Heart right ventricle (tissue), 16 donors: ENCODE measurements at regions not wholly inside any gene's neighbourhood (a gene's known extent, or its start where the extent isn't known, plus 50 kb on each side); places are given as distances from the start of the nearest gene placed in this dataset.

Experiments used
- ATAC-seq, 8 donors: fragments of 200-7000 bp; cut with Tn5 transposase; one replicate each; pipeline ENCODE4 v1.9.1; 2020; ENCODE audit warnings: mild to moderate bottlenecking in 8 of 8, moderate library complexity in 8 of 8, moderate number of reproducible peaks in 1 of 8
- DNase-seq, 2 donors: peaks; one replicate each; pipeline ENCODE4 v3.0.0-alpha.2; 2020
- H3K27ac ChIP-seq, 10 donors: fragments of 200-600 bp; sonication (generic) in 2 of 10; one replicate each; pipeline versions ENCODE4 v1.5.0 to v1.8.0; 2020 to 2022; ENCODE audit warnings: mild to moderate bottlenecking in 3 of 10
- H3K27me3 ChIP-seq, 7 donors: fragments of 200-600 bp; one replicate each; pipeline ENCODE4 v1.8.0; 2021 to 2022; ENCODE audit warnings: mild to moderate bottlenecking in 2 of 7
- H3K36me3 ChIP-seq, 9 donors: fragments of 200-600 bp; sonication (generic) in 1 of 9; one replicate each; pipeline versions ENCODE4 v1.5.0 to v1.8.0; 2020 to 2022; ENCODE audit warnings: mild to moderate bottlenecking in 2 of 9
- H3K4me1 ChIP-seq, 9 donors: fragments of 200-600 bp; sonication (generic) in 1 of 9; one replicate each; pipeline versions ENCODE4 v1.5.0 to v1.8.0; 2020 to 2022; ENCODE audit warnings: mild to moderate bottlenecking in 4 of 9
- H3K4me3 ChIP-seq, 10 donors: fragments of 200-600 bp; sonication (generic) in 2 of 10; one replicate each; pipeline versions ENCODE4 v1.5.0 to v1.8.0; 2020 to 2022; ENCODE audit warnings: mild to moderate bottlenecking in 7 of 10, moderate library complexity in 2 of 10
- H3K9me3 ChIP-seq, 11 donors: fragments of 200-600 bp in 10 of 11; sonication (generic) in 2 of 11; one replicate each; pipeline versions ENCODE4 v1.5.0 to v1.8.0; 2013 to 2022; ENCODE audit warnings: mild to moderate bottlenecking in 2 of 11, control low read depth in 1 of 11, moderate library complexity in 1 of 11
- WGBS, 2 donors: extraction: QIAGEN DNeasy Blood & Tissue Kit; methylation state at CpG; one replicate each; pipeline ENCODE4 v1.1.7; 2013; ENCODE audit warnings: inconsistent platforms in 1 of 2; 5-methylcytosine and 5-hydroxymethylcytosine counted together
- intact Hi-C, 10 donors: fragments of 100-400 bp; cut with DNase I; formaldehyde crosslinking; loops; one replicate each; pipeline versions ENCODE4 v1.11.1 to v1.14.2; 2022
- TF ChIP-seq, protein P1 (sequence below), 9 donors: fragments of 200-600 bp; sonication (generic) in 2 of 9; IDR thresholded peaks; one replicate each; pipeline versions ENCODE4 v1.5.0 to v1.8.0; 2021 to 2022; ENCODE audit warnings: antibody characterized with exemption in 9 of 9, mild to moderate bottlenecking in 5 of 9, moderate library complexity in 1 of 9
- donor health status: Arrhythmogenic right ventricular cardiomyopathy.
- donor health status: ischemic (EF 13 %, LVEDD 7.1; RV severe dilation, severe dysfunction).
- donor health status: healthy with polysubstance abuse.
- donor health status: DM: no; HTN: yes; CAD: no.
- donor health status: DM: no; HTN: no; CAD: no.
- donor health status: ischemic (EF 25% LVEDD 6.9; RV normal size, moderate dysfunction).
- donor health status: ischemic (EF 25% LVEDD 5.7; RV mildly dilated, moderate dysfunction).
- donor health status: healthy.
- donor health status: DM: yes; HTN: yes; CAD: no.
- donor health status: Ischemic cardiomyopathy.
- donor health status: ischemic (EF 35%, LVEDD 5.7; RV mildly dilated, moderate dysfunction).
- donor health status: nonischemic (EF 11% LVEDD 7.7; RV severe dilation, severe dysfunction).
- donor health status: DM: yes; HTN: yes; CAD: no.
- donor health status: PGD.
- donor health status: ischemic (EF 29% LVEDD 5.4; RV normal size, mild dysfunction).
- donor health status: nonischemic (EF 23%, LVEDD 6.1; RV moderate dilation, normal function).

GRCh38 chr11:71098776-71099175, 153.6 kb downstream of the SHANK2 start:
- DNase-seq (no peak), ATAC-seq (no peak)
- 74 to 79% methylated on average over 11 of the region's 11 CpGs for WGBS, 2 donors
- Histone ChIP-seq H3K4me1 (no peaks in the 10 kb centered on the region), H3K27ac (no peak overlapping the region), H3K9me3 (no peaks in the 10 kb centered on the region), H3K4me3 (no peak overlapping the region), H3K27me3 (peaks cover 0 to 45% (median 23%) of the 10 kb centered on the region in 7 donors), H3K36me3 (no peaks in the 10 kb centered on the region)
- TF ChIP-seq, protein P1, sequence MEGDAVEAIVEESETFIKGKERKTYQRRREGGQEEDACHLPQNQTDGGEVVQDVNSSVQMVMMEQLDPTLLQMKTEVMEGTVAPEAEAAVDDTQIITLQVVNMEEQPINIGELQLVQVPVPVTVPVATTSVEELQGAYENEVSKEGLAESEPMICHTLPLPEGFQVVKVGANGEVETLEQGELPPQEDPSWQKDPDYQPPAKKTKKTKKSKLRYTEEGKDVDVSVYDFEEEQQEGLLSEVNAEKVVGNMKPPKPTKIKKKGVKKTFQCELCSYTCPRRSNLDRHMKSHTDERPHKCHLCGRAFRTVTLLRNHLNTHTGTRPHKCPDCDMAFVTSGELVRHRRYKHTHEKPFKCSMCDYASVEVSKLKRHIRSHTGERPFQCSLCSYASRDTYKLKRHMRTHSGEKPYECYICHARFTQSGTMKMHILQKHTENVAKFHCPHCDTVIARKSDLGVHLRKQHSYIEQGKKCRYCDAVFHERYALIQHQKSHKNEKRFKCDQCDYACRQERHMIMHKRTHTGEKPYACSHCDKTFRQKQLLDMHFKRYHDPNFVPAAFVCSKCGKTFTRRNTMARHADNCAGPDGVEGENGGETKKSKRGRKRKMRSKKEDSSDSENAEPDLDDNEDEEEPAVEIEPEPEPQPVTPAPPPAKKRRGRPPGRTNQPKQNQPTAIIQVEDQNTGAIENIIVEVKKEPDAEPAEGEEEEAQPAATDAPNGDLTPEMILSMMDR (IDR thresholded peaks at IDR 0.05) = no peak
- intact Hi-C loops = no loop called here

DNA sequence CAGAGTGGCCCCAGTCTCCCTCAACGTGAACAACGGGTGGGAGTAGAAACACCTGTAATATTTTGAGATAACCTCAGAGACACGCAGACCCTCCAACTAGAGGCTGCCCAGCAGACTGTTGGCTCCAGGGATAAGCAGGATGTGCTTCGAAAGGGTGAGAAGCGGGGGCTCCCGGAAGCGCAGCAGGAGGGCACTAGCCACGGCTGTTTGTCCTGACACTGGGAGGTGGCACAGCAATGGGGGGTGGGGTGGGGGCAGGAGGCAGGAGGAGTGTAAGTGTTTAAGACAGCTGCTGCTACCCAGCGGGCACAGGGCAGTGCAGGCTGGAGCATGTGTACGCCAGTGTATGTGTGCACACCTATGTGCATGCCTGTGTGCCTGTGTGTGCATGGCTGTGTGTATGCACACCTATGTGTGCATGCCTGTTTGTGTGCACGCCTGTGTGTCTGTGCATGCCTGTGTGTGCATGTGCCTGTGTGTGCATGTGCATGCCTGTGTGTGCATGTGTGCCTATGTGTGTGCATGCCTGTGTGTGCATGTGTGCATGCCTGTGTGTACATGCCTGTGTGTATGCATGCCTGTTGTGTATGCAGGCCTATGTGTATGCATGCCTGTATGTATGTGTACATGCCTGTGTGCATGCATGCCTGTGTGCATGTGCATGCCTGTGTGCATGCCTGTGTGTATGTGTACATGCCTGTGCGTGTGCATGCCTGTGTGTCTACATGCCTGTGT, 154.7 kb downstream of the SHANK2 start:
- TF ChIP-seq, protein P1 (IDR thresholded peaks at IDR 0.05) = no peak
- Histone ChIP-seq H3K4me1 (no peaks in the 10 kb centered on the region), H3K27me3 (peaks cover 0 to 43% (median 17%) of the 10 kb centered on the region in 7 donors), H3K9me3 (no peaks in the 10 kb centered on the region), H3K36me3 (no peaks in the 10 kb centered on the region), H3K4me3 (no peak overlapping the region), H3K27ac (no peak overlapping the region)
- no peak for ATAC-seq
- intact Hi-C loops = no loop called here
- 75 to 76% methylated on average over 12 of the region's 12 CpGs for WGBS, 2 donors
- no peak for DNase-seq

DNA sequence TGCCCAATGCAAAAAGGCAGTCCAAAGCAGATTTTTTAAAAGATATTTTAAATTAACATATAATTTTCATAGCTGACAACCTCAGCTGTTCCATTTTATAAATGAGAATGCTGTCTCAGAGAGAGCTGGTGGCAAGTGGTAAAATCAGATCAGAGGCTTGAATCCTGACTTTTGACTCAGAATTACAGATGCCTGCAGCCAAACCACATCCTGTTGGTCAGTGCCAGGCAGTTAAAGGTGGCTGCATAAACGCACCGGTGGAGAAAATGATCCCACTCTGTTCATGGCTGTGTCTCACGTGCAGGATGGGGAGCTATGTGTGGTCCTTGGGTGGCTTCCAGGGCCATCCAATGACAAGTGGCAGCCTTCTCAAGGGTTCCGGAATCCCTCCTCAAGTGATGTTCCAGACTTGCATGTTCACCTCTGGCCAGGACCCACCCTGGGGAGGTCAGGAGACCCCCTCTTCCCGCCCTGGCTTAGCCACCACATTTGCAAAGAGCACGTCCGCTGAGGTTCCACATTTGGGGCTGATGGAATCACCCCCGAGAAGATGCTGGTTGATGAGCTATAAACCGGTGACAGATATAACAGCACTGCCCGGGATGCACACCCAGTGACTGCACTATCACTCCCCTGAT, 155.5 kb downstream of the SHANK2 start:
- no peaks in the 10 kb centered on the region for H3K36me3 ChIP-seq
- H3K27me3 ChIP-seq = peaks cover 0 to 37% (median 13%) of the 10 kb centered on the region in 7 donors
- no peak overlapping the region for H3K27ac ChIP-seq
- WGBS, 2 donors = 76 to 77% methylated on average over 10 of the region's 10 CpGs
- no peaks in the 10 kb centered on the region for H3K4me1 ChIP-seq
- intact Hi-C loops = no loop called here
- H3K4me3 ChIP-seq = no peak overlapping the region
- ATAC-seq = no peak
- H3K9me3 ChIP-seq = no peaks in the 10 kb centered on the region
- no peak for DNase-seq
- TF ChIP-seq, protein P1 (IDR thresholded peaks at IDR 0.05) = no peak

GRCh38 chr11:71095294-71095850, 157.0 kb downstream of the SHANK2 start:
- Histone ChIP-seq H3K27ac (no peak overlapping the region), H3K27me3 (peaks cover 0 to 31% (median 11%) of the 10 kb centered on the region in 7 donors), H3K4me3 (no peak overlapping the region), H3K9me3 (no peaks in the 10 kb centered on the region), H3K36me3 (no peaks in the 10 kb centered on the region), H3K4me1 (no peaks in the 10 kb centered on the region)
- no peak for ATAC-seq
- TF ChIP-seq, protein P1 (IDR thresholded peaks at IDR 0.05) = no peak
- DNase-seq = no peak
- WGBS, 2 donors = 71 to 77% methylated on average over 9 of the region's 9 CpGs
- intact Hi-C loops = no loop called here
